CD14-positive monocyte (primary cell): ENCODE measurements at regions not wholly inside any gene's neighbourhood (a gene's known extent, or its start where the extent isn't known, plus 50 kb on each side); places are given as distances from the start of the nearest gene placed in this dataset.

Experiments
- DNase-seq, 3 donors: peaks; one replicate each; pipeline ENCODE4 v3.0.0-alpha.2; 2011 to 2022
- H2AFZ ChIP-seq: 2 replicates; pipeline ENCODE4 v1.6.0; 2012; ENCODE audit warnings: mild to moderate bottlenecking, low read depth, low read length, inconsistent platforms; ENCODE audit not compliant: insufficient read depth, poor library complexity, severe bottlenecking
- H3K27ac ChIP-seq, 2 donors: 1 replicate in 1 of 2; 2 replicates in 1 of 2; pipeline ENCODE4 v1.5.1; 2012 to 2013; ENCODE audit warnings: low read length in 2 of 2, control low read depth in 1 of 2, inconsistent platforms in 1 of 2, low read depth in 1 of 2, mild to moderate bottlenecking in 1 of 2
- H3K27me3 ChIP-seq, 2 donors: one replicate each; pipeline versions ENCODE4 v1.6.0 to v1.6.1; 2011 to 2013; ENCODE audit warnings: low read length in 2 of 2; ENCODE audit not compliant: control insufficient read depth in 2 of 2, insufficient read depth in 2 of 2
- H3K36me3 ChIP-seq, 2 donors: replicated peaks in 1 of 2; 1 replicate in 1 of 2; 2 replicates in 1 of 2; pipeline versions ENCODE4 v1.5.1 to v1.6.1; 2012 to 2013; ENCODE audit warnings: low read length in 2 of 2, control low read depth in 1 of 2, inconsistent platforms in 1 of 2, mild to moderate bottlenecking in 1 of 2; ENCODE audit not compliant: insufficient read depth in 2 of 2, control insufficient read depth in 1 of 2
- H3K4me1 ChIP-seq, 2 donors: 1 replicate in 1 of 2; 2 replicates in 1 of 2; pipeline versions ENCODE4 v1.5.1 to v1.6.1; 2012 to 2013; ENCODE audit warnings: low read length in 2 of 2, control low read depth in 1 of 2, inconsistent platforms in 1 of 2, mild to moderate bottlenecking in 1 of 2, moderate library complexity in 1 of 2; ENCODE audit not compliant: insufficient read depth in 2 of 2, control insufficient read depth in 1 of 2
- H3K4me2 ChIP-seq: replicated peaks from 2 replicates; pipeline ENCODE3; 2012; ENCODE audit warnings: low read length, moderate library complexity, mild to moderate bottlenecking; ENCODE audit not compliant: poor library complexity, severe bottlenecking; ENCODE audit errors: extremely low read depth
- H3K4me3 ChIP-seq, 3 experiments: fragments of 200-600 bp in 1 of 3; sonication (generic) in 1 of 3; replicated peaks in 1 of 3; 1 replicate in 2 of 3; 2 replicates in 1 of 3; pipeline ENCODE4 v1.5.1; 2011 to 2013; ENCODE audit warnings: low read length in 3 of 3, mild to moderate bottlenecking in 3 of 3, control low read depth in 2 of 3, low read depth in 2 of 3, inconsistent platforms in 1 of 3, moderate library complexity in 1 of 3
- H3K79me2 ChIP-seq: 2 replicates; pipeline ENCODE4 v1.6.0; 2012; ENCODE audit warnings: mild to moderate bottlenecking, control low read depth, inconsistent platforms, low read length, moderate library complexity; ENCODE audit not compliant: insufficient read depth
- H3K9ac ChIP-seq: 2 replicates; pipeline ENCODE4 v1.6.0; 2017; ENCODE audit warnings: low read length, mild to moderate bottlenecking; ENCODE audit not compliant: insufficient read depth, poor library complexity, severe bottlenecking
- H3K9me3 ChIP-seq, 2 donors: replicated peaks in 1 of 2; 1 replicate in 1 of 2; 2 replicates in 1 of 2; pipeline versions ENCODE4 v1.5.1 to v1.6.1; 2012 to 2013; ENCODE audit warnings: low read length in 2 of 2, control low read depth in 1 of 2; ENCODE audit not compliant: control insufficient read depth in 1 of 2, insufficient read depth in 1 of 2
- H4K20me1 ChIP-seq: 2 replicates; pipeline ENCODE4 v1.6.0; 2012; ENCODE audit warnings: mild to moderate bottlenecking, low read length, control low read depth, moderate library complexity; ENCODE audit not compliant: insufficient read depth
- H3K27ac Mint-ChIP-seq, 7 donors: one replicate each; pipeline ENCODE4 v1.8.0; 2020; ENCODE audit warnings: mild to moderate bottlenecking in 7 of 7, mixed read lengths in 7 of 7, moderate library complexity in 6 of 7, inconsistent platforms in 2 of 7
- H3K27me3 Mint-ChIP-seq, 3 donors: one replicate each; pipeline ENCODE4 v1.8.0; 2021 to 2022; ENCODE audit warnings: low read depth in 3 of 3, mild to moderate bottlenecking in 3 of 3, mixed read lengths in 3 of 3, moderate library complexity in 3 of 3, inconsistent platforms in 1 of 3
- H3K36me3 Mint-ChIP-seq, 2 donors: one replicate each; pipeline ENCODE4 v1.8.0; 2020; ENCODE audit warnings: mixed read lengths in 2 of 2, inconsistent platforms in 1 of 2, mild to moderate bottlenecking in 1 of 2
- H3K4me1 Mint-ChIP-seq: one replicate; pipeline ENCODE4 v1.8.0; 2020; ENCODE audit warnings: mild to moderate bottlenecking, mixed read lengths
- H3K4me3 Mint-ChIP-seq, 2 donors: one replicate each; pipeline ENCODE4 v1.8.0; 2020; ENCODE audit warnings: mild to moderate bottlenecking in 2 of 2, mixed read lengths in 2 of 2, moderate library complexity in 1 of 2
- H3K9me3 Mint-ChIP-seq, 7 donors: one replicate each; pipeline ENCODE4 v1.8.0; 2020 to 2022; ENCODE audit warnings: mixed read lengths in 7 of 7, mild to moderate bottlenecking in 6 of 7, moderate library complexity in 6 of 7, inconsistent platforms in 2 of 7
- WGBS: methylation state at CpG from one replicate; pipeline ENCODE4 v1.1.5; 2013; ENCODE audit warnings: missing lambda C conversion rate; ENCODE audit not compliant: insufficient coverage; 5-methylcytosine and 5-hydroxymethylcytosine counted together
- intact Hi-C, 2 donors: fragments of 100-400 bp; cut with micrococcal nuclease; formaldehyde crosslinking; loops; one replicate each; pipeline versions ENCODE4 v1.15.0 to v1.15.1; 2023
- TF ChIP-seq, protein P1 (sequence below): fragments of 200-600 bp; IDR thresholded peaks from one replicate; pipeline ENCODE4 v1.8.0; 2022; ENCODE audit warnings: antibody characterized with exemption, mild to moderate bottlenecking

DNA sequence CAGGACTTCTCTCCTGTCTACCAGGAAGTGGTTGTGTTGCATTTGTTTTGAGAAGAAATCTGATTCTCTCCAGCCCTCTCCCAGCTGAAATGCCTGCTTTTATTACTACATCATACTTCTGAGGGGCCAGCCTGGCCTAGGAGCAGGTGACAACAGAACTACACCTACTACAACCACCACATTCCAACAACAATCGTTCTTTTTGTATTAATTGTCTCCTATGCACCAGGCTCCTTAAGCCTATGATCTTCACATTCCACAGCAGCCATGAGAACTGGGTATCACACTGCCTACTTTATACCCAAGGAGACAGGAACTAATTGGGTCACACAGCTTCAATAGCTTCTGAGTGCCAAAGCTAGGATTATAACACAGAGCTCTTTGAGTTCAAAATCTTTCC is 167.7 kb downstream of the TDRD15 start:
- no peak for DNase-seq
- H3K36me3 ChIP-seq: no peaks in the 10 kb centered on the region
- no peaks in the 10 kb centered on the region for H3K4me1 Mint-ChIP-seq
- no peak overlapping the region for H3K27ac ChIP-seq
- H3K4me1 ChIP-seq: no peaks in the 10 kb centered on the region
- H3K4me3 Mint-ChIP-seq: no peak overlapping the region
- H3K79me2 ChIP-seq: no peaks in the 10 kb centered on the region
- H4K20me1 ChIP-seq: no peaks in the 10 kb centered on the region
- H3K4me3 ChIP-seq: no peak overlapping the region
- H3K27me3 ChIP-seq: peaks cover 0 to 5% of the 10 kb centered on the region in 2 donors
- no peak overlapping the region for H2AFZ ChIP-seq
- no peak overlapping the region for H3K9ac ChIP-seq
- H3K36me3 Mint-ChIP-seq: no peaks in the 10 kb centered on the region
- H3K27ac Mint-ChIP-seq: no peak overlapping the region
- H3K9me3 Mint-ChIP-seq: peaks cover 0 to 5% (median 0%) of the 10 kb centered on the region in 7 donors
- intact Hi-C loops: no loop called here
- no peak overlapping the region for H3K4me2 ChIP-seq
- H3K9me3 ChIP-seq: no peaks in the 10 kb centered on the region
- 92% methylated on average over 1 of the region's 1 CpG for WGBS
- H3K27me3 Mint-ChIP-seq: peaks cover 2 to 8% (median 5%) of the 10 kb centered on the region in 3 donors
- TF ChIP-seq, protein P1, sequence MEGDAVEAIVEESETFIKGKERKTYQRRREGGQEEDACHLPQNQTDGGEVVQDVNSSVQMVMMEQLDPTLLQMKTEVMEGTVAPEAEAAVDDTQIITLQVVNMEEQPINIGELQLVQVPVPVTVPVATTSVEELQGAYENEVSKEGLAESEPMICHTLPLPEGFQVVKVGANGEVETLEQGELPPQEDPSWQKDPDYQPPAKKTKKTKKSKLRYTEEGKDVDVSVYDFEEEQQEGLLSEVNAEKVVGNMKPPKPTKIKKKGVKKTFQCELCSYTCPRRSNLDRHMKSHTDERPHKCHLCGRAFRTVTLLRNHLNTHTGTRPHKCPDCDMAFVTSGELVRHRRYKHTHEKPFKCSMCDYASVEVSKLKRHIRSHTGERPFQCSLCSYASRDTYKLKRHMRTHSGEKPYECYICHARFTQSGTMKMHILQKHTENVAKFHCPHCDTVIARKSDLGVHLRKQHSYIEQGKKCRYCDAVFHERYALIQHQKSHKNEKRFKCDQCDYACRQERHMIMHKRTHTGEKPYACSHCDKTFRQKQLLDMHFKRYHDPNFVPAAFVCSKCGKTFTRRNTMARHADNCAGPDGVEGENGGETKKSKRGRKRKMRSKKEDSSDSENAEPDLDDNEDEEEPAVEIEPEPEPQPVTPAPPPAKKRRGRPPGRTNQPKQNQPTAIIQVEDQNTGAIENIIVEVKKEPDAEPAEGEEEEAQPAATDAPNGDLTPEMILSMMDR: no peak

DNA sequence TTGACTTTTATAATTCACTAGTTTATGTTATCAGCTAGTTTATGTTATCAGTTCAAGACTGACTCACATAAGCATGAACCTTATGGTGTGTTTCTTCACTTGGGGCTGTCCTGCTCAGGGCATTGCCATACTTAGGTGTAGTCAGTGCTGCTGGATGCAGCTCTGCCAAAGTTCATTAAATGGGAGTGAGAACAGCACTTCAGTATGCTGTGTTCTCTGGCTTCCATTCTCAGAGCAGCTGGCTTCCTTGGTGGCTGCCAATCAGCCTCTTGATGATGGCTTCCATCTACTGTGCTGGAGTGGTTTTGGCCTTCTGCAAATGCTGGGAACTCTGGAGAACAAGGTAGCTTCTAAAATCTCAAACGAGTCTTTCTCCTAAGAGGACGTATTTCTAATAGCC is 170.7 kb downstream of the TDRD15 start:
- no peak overlapping the region for H2AFZ ChIP-seq
- H3K27ac ChIP-seq: no peak overlapping the region
- no peak for DNase-seq
- H4K20me1 ChIP-seq: no peaks in the 10 kb centered on the region
- no peak overlapping the region for H3K4me3 Mint-ChIP-seq
- H3K4me3 ChIP-seq: no peak overlapping the region
- H3K4me1 ChIP-seq: no peaks in the 10 kb centered on the region
- no peaks in the 10 kb centered on the region for H3K36me3 Mint-ChIP-seq
- H3K79me2 ChIP-seq: no peaks in the 10 kb centered on the region
- H3K36me3 ChIP-seq: no peaks in the 10 kb centered on the region
- H3K27ac Mint-ChIP-seq: no peak overlapping the region
- 100% methylated on average over 1 of the region's 2 CpGs for WGBS
- H3K9me3 ChIP-seq: no peaks in the 10 kb centered on the region
- H3K4me2 ChIP-seq: no peak overlapping the region
- H3K4me1 Mint-ChIP-seq: no peaks in the 10 kb centered on the region
- peaks cover 10 to 14% (median 11%) of the 10 kb centered on the region in 3 donors for H3K27me3 Mint-ChIP-seq
- peaks cover 0 to 10% of the 10 kb centered on the region in 2 donors for H3K27me3 ChIP-seq
- H3K9me3 Mint-ChIP-seq: peaks cover 0 to 5% (median 0%) of the 10 kb centered on the region in 7 donors
- no peak overlapping the region for H3K9ac ChIP-seq
- TF ChIP-seq, protein P1: no peak
- intact Hi-C loops: no loop called here
